HepG2 (cell line): ENCODE measurements at regions not wholly inside any gene's neighbourhood (a gene's known extent, or its start where the extent isn't known, plus 50 kb on each side); places are given as distances from the start of the nearest gene placed in this dataset.

Experiments used
- ARNTL ChIP-seq: sonication (generic); formaldehyde crosslinking; IDR thresholded peaks from 2 replicates; pipeline ENCODE4 v1.4.0; 2020; ENCODE audit warnings: mild to moderate bottlenecking, missing genetic modification reagents
- ATAD3A ChIP-seq: sonication (generic); formaldehyde crosslinking; IDR thresholded peaks from 2 replicates; pipeline ENCODE4 v1.4.0; 2020; ENCODE audit warnings: missing genetic modification reagents
- EEA1 ChIP-seq: sonication (generic); formaldehyde crosslinking; IDR thresholded peaks from 2 replicates; pipeline ENCODE4 v1.5.1; 2020; ENCODE audit warnings: mild to moderate bottlenecking, missing genetic modification reagents, borderline replicate concordance
- ELF4 ChIP-seq: sonication (generic); formaldehyde crosslinking; IDR thresholded peaks from 2 replicates; pipeline ENCODE4 v1.5.0; 2020; ENCODE audit warnings: missing genetic modification reagents, mild to moderate bottlenecking, moderate library complexity, borderline replicate concordance
- HBP1 ChIP-seq: IDR thresholded peaks from 2 replicates; pipeline ENCODE4 v1.6.1; 2016; ENCODE audit warnings: low read depth, control low read depth
- HDAC6 ChIP-seq: fragments of 200-600 bp; sonication (generic); IDR thresholded peaks from 2 replicates; pipeline ENCODE4 v1.7.0; 2017; ENCODE audit warnings: mild to moderate bottlenecking, antibody characterized with exemption, low read length, low read depth
- JUN ChIP-seq: sonication (generic); formaldehyde crosslinking; IDR thresholded peaks from 2 replicates; pipeline ENCODE4 v1.4.0; 2020; ENCODE audit warnings: mild to moderate bottlenecking, missing genetic modification reagents
- MNT ChIP-seq: fragments of 450-650 bp; IDR thresholded peaks from 2 replicates; pipeline ENCODE4 v1.6.1; 2016
- NFE2 ChIP-seq: sonication (generic); formaldehyde crosslinking; IDR thresholded peaks from 2 replicates; pipeline ENCODE4 v1.4.0; 2020; ENCODE audit warnings: missing genetic modification reagents
- PAXIP1 ChIP-seq: sonication (generic); formaldehyde crosslinking; conservative IDR thresholded peaks from 2 replicates; pipeline ENCODE4 v1.4.0; 2020; ENCODE audit warnings: mild to moderate bottlenecking, missing genetic modification reagents, moderate library complexity
- SMAD9 ChIP-seq: sonication (generic); formaldehyde crosslinking; IDR thresholded peaks from 2 replicates; pipeline ENCODE4 v1.5.1; 2020; ENCODE audit warnings: mild to moderate bottlenecking, missing genetic modification reagents
- ZFP1 ChIP-seq: IDR thresholded peaks from 2 replicates; pipeline ENCODE4 v1.6.1; 2016
- ZFYVE20 ChIP-seq: sonication (generic); formaldehyde crosslinking; IDR thresholded peaks from 2 replicates; pipeline ENCODE4 v1.8.0; 2023; ENCODE audit warnings: low read depth, mild to moderate bottlenecking, moderate library complexity, missing genetic modification reagents, borderline replicate concordance
- ZNF776 ChIP-seq: sonication (generic); formaldehyde crosslinking; IDR thresholded peaks from 2 replicates; pipeline ENCODE4 v1.4.0; 2020; ENCODE audit warnings: mild to moderate bottlenecking, missing genetic modification reagents
- TF ChIP-seq, protein P1 (sequence below): sonication (generic); formaldehyde crosslinking; IDR thresholded peaks from 2 replicates; pipeline ENCODE4 v1.5.0; 2020; ENCODE audit warnings: mild to moderate bottlenecking, missing genetic modification reagents
- TF ChIP-seq, protein P2 (sequence below): sonication (generic); formaldehyde crosslinking; IDR thresholded peaks from 2 replicates; pipeline ENCODE4 v1.8.0; 2022; ENCODE audit warnings: missing genetic modification reagents, low read depth, mild to moderate bottlenecking, borderline replicate concordance
- TF ChIP-seq, protein P3 (sequence below): sonication (generic); formaldehyde crosslinking; IDR thresholded peaks from 2 replicates; pipeline ENCODE4 v1.4.0; 2020; ENCODE audit warnings: missing genetic modification reagents

DNA sequence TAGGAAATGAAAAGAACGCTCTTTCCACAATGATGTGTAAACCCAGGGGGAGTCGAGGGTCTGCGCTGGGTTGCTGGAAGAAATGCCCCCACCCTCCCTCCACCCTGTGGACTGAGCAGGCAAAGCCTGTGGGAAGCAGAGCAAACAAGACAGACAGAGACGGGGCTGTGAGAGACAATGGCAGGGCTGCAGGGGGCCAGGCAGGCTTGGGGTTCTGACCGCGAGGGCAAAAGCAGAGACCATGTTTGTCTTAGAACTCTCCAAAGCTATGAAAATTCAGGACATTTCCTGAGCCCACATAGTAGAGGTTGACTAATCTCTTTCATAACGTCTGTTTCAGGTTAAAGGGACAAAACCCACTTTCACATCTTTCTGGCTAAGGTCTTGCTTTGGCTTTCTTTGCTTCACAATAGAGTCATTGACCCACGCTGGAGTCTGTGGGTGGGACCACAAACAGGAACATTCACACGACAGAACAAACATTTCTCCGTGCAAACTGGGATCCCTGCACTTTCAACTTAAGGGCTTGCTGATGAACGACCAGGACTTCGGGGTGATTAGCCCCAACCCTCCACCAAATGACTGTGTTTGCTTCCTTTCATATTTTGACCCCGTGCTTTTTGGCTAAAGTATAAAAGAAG lies 156.0 kb upstream of the TPM1 start (continued):
- peak; percentile 87 for TF ChIP-seq PAXIP1 (CRISPR knock-in tag)
- TF ChIP-seq ELF4 (CRISPR knock-in tag), result no peak; the same call in 1 of the 2 replicates
- TF ChIP-seq ARNTL, result no peak
- TF ChIP-seq HDAC6, result no peak
- TF ChIP-seq, protein P1, sequence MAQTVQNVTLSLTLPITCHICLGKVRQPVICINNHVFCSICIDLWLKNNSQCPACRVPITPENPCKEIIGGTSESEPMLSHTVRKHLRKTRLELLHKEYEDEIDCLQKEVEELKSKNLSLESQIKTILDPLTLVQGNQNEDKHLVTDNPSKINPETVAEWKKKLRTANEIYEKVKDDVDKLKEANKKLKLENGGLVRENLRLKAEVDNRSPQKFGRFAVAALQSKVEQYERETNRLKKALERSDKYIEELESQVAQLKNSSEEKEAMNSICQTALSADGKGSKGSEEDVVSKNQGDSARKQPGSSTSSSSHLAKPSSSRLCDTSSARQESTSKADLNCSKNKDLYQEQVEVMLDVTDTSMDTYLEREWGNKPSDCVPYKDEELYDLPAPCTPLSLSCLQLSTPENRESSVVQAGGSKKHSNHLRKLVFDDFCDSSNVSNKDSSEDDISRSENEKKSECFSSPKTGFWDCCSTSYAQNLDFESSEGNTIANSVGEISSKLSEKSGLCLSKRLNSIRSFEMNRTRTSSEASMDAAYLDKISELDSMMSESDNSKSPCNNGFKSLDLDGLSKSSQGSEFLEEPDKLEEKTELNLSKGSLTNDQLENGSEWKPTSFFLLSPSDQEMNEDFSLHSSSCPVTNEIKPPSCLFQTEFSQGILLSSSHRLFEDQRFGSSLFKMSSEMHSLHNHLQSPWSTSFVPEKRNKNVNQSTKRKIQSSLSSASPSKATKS (CRISPR knock-in tag), result no peak
- no peak for TF ChIP-seq ZFYVE20 (CRISPR knock-in tag)
- TF ChIP-seq, protein P2, sequence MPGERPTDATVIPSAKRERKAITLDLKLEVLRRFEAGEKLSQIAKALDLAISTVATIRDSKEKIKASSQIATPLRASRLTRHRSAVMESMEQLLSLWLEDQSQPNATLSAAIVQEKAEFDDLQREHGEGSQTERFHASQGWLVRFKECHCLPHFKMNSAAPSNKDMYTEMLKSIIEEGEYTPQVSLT (CRISPR knock-in tag), result no peak
- TF ChIP-seq EEA1 (CRISPR knock-in tag), result no peak
- TF ChIP-seq, protein P3, sequence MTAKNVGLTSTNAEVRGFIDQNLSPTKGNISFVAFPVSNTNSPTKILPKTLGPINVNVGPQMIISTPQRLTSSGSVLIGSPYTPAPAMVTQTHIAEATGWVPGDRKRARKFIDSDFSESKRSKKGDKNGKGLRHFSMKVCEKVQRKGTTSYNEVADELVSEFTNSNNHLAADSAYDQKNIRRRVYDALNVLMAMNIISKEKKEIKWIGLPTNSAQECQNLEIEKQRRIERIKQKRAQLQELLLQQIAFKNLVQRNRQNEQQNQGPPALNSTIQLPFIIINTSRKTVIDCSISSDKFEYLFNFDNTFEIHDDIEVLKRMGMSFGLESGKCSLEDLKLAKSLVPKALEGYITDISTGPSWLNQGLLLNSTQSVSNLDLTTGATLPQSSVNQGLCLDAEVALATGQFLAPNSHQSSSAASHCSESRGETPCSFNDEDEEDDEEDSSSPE, result 0 out of 2 replicates have a peak, but pooled peaks have one; percentile 40
- TF ChIP-seq ZFP1 (CRISPR knock-in tag), result no peak
- TF ChIP-seq NFE2, result no peak
- no peak for TF ChIP-seq HBP1 (CRISPR knock-in tag)
- TF ChIP-seq MNT, result no peak
- TF ChIP-seq ZNF776 (CRISPR knock-in tag), result no peak
- 0 out of 2 replicates have a peak, but pooled peaks have one; percentile 14 for TF ChIP-seq JUN (CRISPR knock-in tag)
- TF ChIP-seq ATAD3A (CRISPR knock-in tag), result no peak
- no peak for TF ChIP-seq SMAD9 (CRISPR knock-in tag)
